ENCODE measurements at regions not wholly inside any gene's neighbourhood (a gene's known extent, or its start where the extent isn't known, plus 50 kb on each side); places are given as distances from the start of the nearest gene placed in this dataset.

GRCh38 chr2:155298001-155298400, 599.5 kb downstream of the KCNJ3 start:
- TF ChIP-seq, protein P1, sequence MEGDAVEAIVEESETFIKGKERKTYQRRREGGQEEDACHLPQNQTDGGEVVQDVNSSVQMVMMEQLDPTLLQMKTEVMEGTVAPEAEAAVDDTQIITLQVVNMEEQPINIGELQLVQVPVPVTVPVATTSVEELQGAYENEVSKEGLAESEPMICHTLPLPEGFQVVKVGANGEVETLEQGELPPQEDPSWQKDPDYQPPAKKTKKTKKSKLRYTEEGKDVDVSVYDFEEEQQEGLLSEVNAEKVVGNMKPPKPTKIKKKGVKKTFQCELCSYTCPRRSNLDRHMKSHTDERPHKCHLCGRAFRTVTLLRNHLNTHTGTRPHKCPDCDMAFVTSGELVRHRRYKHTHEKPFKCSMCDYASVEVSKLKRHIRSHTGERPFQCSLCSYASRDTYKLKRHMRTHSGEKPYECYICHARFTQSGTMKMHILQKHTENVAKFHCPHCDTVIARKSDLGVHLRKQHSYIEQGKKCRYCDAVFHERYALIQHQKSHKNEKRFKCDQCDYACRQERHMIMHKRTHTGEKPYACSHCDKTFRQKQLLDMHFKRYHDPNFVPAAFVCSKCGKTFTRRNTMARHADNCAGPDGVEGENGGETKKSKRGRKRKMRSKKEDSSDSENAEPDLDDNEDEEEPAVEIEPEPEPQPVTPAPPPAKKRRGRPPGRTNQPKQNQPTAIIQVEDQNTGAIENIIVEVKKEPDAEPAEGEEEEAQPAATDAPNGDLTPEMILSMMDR (IDR thresholded peaks at IDR 0.05), result no peak
- TF ChIP-seq ZFX (IDR thresholded peaks at IDR 0.05; ENCODE audit: borderline replicate concordance), result no peak
